ENCODE measurements at regions not wholly inside any gene's neighbourhood (a gene's known extent, or its start where the extent isn't known, plus 50 kb on each side); places are given as distances from the start of the nearest gene placed in this dataset.

- TF ChIP-seq POLR2A (IDR thresholded peaks at IDR 0.05; ENCODE audit: low read length) (no peak), GATA1 (IDR thresholded peaks at IDR 0.05; ENCODE audit: low read depth, low read length) (no peak)
Observed at GRCh38 chr1:88472714-88473113, 211.4 kb upstream of the PKN2 start.

Measured in erythroblast (primary cell).